Chondrocyte (in vitro differentiated cells): ENCODE measurements at regions not wholly inside any gene's neighbourhood (a gene's known extent, or its start where the extent isn't known, plus 50 kb on each side); places are given as distances from the start of the nearest gene placed in this dataset.

ENCODE experiments used
- DNase-seq: peaks from one replicate; pipeline ENCODE4 v3.0.0; 2021; ENCODE audit warnings: mixed read lengths, low spot score
- H3K27ac Mint-ChIP-seq: one replicate; pipeline ENCODE4 v1.8.0; 2021; ENCODE audit warnings: mild to moderate bottlenecking, moderate library complexity, mixed read lengths; ENCODE audit not compliant: unreplicated experiment
- H3K27me3 Mint-ChIP-seq: 2 replicates; pipeline ENCODE4 v1.8.0; 2021; ENCODE audit warnings: low read depth, mixed read lengths
- H3K36me3 Mint-ChIP-seq: 2 replicates; pipeline ENCODE4 v1.8.0; 2021; ENCODE audit warnings: low read depth, mixed read lengths
- H3K4me1 Mint-ChIP-seq: 2 replicates; pipeline ENCODE4 v1.8.0; 2021; ENCODE audit warnings: low read depth, mild to moderate bottlenecking, mixed read lengths
- H3K4me3 Mint-ChIP-seq: one replicate; pipeline ENCODE4 v1.8.0; 2021; ENCODE audit warnings: mild to moderate bottlenecking, moderate library complexity, mixed read lengths; ENCODE audit not compliant: unreplicated experiment
- H3K9me3 Mint-ChIP-seq: 2 replicates; pipeline ENCODE4 v1.8.0; 2021; ENCODE audit warnings: low read depth, mixed read lengths
- TF ChIP-seq, protein P1 (sequence below): fragments of 200-600 bp; sonication (generic); IDR thresholded peaks from 2 replicates; pipeline ENCODE4 v1.5.0; 2021; ENCODE audit warnings: antibody characterized with exemption, mild to moderate bottlenecking, moderate library complexity

DNA sequence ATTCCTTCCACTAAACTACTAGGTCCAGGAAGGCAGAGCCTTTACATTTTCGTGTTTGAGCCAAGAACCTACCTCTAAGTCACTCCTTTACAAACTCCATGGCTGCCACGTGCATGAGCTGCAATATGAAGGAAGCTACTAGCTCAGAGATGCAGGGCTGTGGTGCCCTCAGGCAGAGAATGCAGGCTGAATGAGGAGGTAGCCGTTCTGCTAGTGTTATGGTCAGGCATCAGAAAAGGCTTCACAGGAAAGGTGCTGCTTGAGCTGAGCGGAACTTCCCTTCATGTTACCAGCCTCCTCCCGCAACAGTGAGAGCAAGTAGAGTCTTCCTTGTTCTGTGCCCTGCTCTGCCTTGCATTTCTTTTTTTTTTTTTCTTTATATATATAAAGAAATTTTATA is 148.3 kb upstream of the PACRGL start:
- H3K4me1 Mint-ChIP-seq = peaks cover 3% of the 10 kb centered on the region
- H3K27me3 Mint-ChIP-seq = no peaks in the 10 kb centered on the region
- H3K27ac Mint-ChIP-seq = no peak overlapping the region
- DNase-seq = no peak
- H3K4me3 Mint-ChIP-seq = no peak overlapping the region
- H3K36me3 Mint-ChIP-seq = peaks cover 9% of the 10 kb centered on the region
- TF ChIP-seq, protein P1, sequence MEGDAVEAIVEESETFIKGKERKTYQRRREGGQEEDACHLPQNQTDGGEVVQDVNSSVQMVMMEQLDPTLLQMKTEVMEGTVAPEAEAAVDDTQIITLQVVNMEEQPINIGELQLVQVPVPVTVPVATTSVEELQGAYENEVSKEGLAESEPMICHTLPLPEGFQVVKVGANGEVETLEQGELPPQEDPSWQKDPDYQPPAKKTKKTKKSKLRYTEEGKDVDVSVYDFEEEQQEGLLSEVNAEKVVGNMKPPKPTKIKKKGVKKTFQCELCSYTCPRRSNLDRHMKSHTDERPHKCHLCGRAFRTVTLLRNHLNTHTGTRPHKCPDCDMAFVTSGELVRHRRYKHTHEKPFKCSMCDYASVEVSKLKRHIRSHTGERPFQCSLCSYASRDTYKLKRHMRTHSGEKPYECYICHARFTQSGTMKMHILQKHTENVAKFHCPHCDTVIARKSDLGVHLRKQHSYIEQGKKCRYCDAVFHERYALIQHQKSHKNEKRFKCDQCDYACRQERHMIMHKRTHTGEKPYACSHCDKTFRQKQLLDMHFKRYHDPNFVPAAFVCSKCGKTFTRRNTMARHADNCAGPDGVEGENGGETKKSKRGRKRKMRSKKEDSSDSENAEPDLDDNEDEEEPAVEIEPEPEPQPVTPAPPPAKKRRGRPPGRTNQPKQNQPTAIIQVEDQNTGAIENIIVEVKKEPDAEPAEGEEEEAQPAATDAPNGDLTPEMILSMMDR = no peak
- H3K9me3 Mint-ChIP-seq = no peaks in the 10 kb centered on the region

DNA sequence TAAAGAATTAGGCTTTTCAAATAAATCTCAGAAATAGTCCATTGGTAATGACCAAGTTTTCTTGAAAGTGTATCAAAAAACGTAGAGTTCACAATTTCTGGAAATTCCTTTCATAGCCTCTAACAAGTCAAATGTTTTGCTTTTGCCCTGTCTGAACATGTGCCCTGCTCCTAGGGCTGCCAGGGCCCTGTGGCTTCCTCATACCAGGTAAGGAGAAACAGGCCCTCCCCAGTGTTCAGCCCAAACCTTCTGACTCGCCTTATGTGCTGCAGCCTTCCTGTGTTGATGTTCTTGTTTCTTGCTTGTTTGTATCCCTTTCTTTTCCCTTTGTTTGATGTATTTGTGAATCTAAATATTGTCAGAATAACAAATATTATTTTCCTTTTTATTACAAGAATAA is 146.1 kb upstream of the PACRGL start:
- TF ChIP-seq, protein P1 = no peak
- H3K9me3 Mint-ChIP-seq = peaks cover 3% of the 10 kb centered on the region

DNA sequence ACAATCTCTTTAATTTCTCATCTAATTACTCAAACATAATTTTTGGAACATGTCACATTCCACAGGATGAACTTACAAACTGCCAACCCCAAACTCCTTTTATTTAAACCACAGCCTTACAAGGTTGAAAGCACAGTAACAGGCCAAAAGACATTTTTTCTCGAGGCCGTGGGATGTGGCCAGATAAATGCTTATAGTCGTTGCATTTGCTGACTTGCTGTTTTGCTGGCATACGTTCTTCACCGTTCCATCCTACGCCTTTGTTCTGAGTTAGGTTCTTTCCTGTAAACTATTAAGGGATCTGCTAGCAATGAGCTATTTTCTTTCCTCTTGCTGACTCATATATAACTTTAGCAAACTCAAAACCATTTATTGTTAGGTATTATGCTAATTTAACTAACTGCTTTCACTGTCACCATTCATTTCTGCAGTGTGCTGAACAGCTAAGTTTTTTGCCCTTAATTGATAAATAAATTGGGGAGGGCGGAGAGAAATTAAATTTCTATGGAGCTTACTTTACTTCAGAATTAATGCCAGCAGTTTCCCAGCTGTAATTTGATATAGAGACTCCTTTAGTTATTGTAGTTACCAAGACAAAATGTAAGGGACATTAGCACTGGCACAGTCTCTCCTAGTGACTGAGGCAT is 135.1 kb upstream of the PACRGL start:
- Mint-ChIP-seq H3K27ac (no peak overlapping the region), H3K9me3 (no peaks in the 10 kb centered on the region), H3K27me3 (no peaks in the 10 kb centered on the region), H3K4me3 (no peak overlapping the region), H3K36me3 (peaks cover 8% of the 10 kb centered on the region), H3K4me1 (peaks cover 4% of the 10 kb centered on the region)
- TF ChIP-seq, protein P1 = no peak
- no peak for DNase-seq

More for the DNA sequence above, 146.1 kb upstream of the PACRGL start:
- Mint-ChIP-seq H3K36me3 (peaks cover 9% of the 10 kb centered on the region), H3K4me1 (peaks cover 3% of the 10 kb centered on the region), H3K27ac (no peak overlapping the region), H3K4me3 (no peak overlapping the region), H3K27me3 (no peaks in the 10 kb centered on the region)
- DNase-seq = no peak

DNA sequence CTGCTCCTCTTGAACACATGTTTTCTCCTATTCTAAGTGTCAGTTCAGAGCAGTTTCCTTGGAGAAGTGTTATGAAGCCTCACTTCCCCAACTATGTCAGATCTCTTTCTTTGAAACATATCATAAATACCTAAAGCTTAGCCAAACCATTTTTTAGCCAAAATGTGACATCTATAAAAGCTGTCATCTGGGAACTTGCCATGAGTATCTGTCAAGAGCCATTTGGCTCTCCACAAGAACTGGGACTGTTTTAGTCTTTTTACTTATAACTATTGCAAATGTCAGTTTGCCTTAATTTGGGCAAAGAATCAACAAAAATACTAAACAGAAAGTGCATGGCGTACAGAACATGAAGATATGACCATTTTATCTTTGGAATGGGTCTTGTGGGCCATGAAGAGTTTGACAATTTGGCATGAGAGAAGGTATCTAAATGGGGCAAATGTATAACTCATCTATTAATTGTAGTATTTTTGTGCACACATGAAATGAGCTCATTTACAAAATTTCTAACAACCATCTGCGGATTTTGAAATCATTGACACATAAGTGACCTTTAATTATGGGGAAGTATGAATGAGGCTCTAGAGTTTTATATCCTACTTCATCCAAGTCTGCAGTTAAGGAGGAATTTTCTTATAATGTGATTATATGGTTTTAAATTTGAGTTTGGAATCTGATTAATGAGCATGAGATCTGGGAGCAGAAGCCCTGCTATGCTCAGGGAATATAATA is 129.1 kb upstream of the PACRGL start:
- no peaks in the 10 kb centered on the region for H3K27me3 Mint-ChIP-seq
- H3K4me3 Mint-ChIP-seq = no peak overlapping the region

DNA sequence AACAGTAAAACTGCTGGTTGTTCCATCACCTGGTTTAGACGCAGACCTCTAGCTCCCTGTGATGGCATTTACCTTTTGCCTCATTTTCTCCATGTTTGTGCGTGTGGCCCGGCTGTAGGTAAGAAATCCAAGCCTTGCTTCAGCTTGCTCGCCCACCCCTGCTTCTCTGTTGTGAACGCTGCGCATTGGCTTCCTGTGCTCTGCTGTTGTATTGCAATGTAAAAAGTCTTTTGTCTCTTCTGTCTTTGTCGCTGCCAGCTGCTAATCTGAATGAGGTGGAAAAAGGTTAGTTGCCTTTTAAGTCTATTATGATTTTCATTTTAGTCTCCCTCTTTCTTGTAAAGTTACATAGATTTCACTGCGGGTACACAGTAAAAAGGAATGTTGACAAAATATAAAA is 127.3 kb upstream of the PACRGL start:
- no peaks in the 10 kb centered on the region for H3K9me3 Mint-ChIP-seq
- no peak for DNase-seq
- H3K4me3 Mint-ChIP-seq = no peak overlapping the region
- H3K4me1 Mint-ChIP-seq = no peaks in the 10 kb centered on the region
- H3K36me3 Mint-ChIP-seq = peaks cover 10% of the 10 kb centered on the region
- H3K27me3 Mint-ChIP-seq = no peaks in the 10 kb centered on the region
- no peak overlapping the region for H3K27ac Mint-ChIP-seq
- TF ChIP-seq, protein P1 = no peak

More for the DNA sequence above, 129.1 kb upstream of the PACRGL start:
- TF ChIP-seq, protein P1 = no peak
- H3K4me1 Mint-ChIP-seq = no peaks in the 10 kb centered on the region
- H3K9me3 Mint-ChIP-seq = no peaks in the 10 kb centered on the region
- DNase-seq = no peak
- no peak overlapping the region for H3K27ac Mint-ChIP-seq
- H3K36me3 Mint-ChIP-seq = peaks cover 10% of the 10 kb centered on the region
